CD4-positive, alpha-beta T cell treated with Interleukin-15 for 4 hours (primary cell): ENCODE measurements at regions not wholly inside any gene's neighbourhood (a gene's known extent, or its start where the extent isn't known, plus 50 kb on each side); places are given as distances from the start of the nearest gene placed in this dataset.

ENCODE experiments used
- DNase-seq: peaks from one replicate; pipeline ENCODE4 v3.0.0-alpha.2; 2020; ENCODE audit warnings: low spot score

GRCh38 chr7:46233585-46234329 is 312.7 kb upstream of the IGFBP3 start:
- no peak for DNase-seq

DNA sequence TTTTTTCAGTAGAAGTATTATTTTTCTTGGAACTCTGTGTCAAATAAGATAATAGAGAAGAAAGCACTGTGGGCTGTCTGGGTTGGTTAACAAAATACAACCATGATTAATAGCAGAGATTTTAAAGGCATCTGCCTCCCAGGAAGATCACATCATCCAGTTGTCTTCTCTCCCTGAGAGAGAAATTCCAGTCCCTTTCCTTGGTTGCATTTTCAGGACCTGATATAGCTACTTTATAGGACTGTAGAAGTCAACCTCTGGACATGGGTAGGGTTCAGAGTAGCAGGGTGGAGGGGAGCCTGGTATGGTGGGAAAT is 309.9 kb upstream of the IGFBP3 start:
- no peak for DNase-seq

DNA sequence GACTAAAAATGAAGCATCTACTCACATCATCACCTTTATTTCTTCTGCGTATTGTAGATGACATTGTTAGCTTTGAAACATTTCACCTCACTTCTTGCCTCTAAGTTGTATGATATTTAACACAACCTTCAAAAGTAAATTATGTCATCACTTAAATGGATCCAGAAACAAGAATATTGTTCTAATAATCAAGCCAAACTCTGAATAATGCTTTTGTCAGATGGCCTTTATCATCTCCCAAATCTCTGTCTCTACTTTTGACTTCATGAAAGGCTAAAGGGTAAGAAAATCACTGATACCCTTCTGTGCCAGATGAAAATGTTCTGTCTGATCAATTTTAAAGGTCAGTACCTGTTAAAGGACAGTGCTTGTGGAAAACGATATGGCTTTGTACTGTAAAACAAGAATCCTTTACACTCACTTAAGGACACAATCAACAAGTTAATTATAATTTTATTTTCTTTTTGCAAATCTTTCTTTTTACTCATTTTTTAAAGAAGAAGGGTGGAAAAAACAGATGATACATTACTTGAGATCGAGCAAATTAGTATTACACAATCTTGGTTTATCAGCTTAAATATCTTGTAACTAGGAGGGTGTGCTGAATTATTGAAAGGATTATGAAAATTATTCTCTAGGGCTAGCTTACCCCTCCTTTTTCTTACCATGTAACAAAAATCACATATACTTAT is 309.4 kb upstream of the IGFBP3 start:
- DNase-seq, result no peak

DNA sequence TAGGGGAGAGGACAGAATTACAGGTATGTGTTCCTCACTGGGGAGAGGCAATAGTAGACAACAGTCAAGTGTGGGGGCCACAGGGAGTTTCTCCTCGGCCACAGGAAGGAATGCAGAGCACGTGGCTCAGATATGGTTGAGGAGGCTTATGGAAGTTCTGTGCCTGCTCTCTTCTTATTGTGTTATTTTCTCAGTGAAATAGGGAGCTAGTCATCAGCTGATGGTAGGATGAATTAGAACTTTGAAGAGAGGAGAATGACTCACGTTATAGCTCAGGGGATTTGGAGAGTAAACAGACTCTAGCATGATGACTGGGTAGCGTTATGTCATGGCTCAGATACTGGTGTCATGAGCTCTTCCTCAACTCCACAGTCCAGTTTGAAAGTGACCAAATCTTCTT is 308.3 kb upstream of the IGFBP3 start:
- DNase-seq, result no peak

DNA sequence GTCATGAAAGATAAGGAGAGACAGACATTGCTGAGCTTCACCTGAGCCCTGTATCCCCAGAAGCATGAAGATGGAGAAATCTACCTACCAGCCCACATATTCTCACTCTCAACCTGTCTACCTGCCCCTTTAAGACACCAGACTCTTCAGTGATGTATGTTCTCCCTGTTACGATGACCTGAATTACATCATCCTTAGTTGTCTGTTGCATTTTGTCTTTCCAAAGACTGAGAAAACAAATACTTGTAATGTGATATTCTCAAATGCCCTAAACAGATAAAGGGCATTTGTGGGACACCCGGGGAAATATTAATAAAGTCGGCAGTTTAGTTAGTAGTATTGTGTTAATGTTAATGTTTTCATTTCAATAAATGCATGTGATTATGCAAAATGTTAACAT is 305.8 kb upstream of the IGFBP3 start:
- DNase-seq, result no peak

GRCh38 chr7:46224363-46224762 is 303.3 kb upstream of the IGFBP3 start:
- DNase-seq, result no peak

- DNase-seq, result no peak
Observed at GRCh38 chr7:46220066-46220630, 299.1 kb upstream of the IGFBP3 start.

- no peak for DNase-seq
Observed at GRCh38 chr7:46218461-46219200, 297.6 kb upstream of the IGFBP3 start.

- DNase-seq, result no peak
Observed at GRCh38 chr7:46215987-46216567, 295.0 kb upstream of the IGFBP3 start.

DNA sequence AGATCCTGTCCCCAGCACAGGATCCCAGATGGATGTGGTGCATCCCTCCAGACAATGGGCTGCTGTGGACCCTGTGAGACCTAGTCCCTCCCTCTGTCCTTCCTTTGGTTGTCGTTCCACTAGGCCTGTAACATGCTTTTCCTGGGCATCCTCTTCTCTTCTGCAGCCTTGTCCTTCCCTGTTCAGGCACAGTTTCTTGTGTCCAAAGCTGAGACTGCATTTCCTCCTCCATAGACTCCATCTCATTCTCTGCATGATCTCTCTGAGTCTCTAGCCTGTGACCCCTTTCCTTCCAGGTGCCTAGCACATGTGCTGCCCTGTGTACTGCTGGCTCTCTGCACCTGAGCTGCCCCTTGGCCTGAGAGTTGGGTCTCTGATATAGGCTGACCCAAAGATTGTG is 293.5 kb upstream of the IGFBP3 start:
- no peak for DNase-seq

DNA sequence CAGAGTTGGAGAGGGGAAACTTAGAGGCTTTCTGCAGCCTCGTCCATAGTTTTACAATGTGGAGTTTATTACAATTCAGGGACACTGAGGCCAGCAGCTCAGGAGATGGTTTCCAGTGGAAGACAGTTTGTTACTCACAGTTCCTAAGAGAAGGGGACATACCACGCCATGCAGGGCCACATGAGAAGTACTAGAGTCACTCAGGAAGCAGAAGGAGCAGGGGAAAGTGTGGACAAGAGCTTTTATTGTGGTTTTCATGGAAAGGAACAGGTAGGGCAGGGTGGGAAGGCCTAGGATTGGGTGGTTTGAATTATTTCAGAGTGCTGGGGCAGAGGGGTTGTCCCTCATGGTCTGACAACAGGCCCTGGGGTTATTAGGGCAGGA is 292.1 kb upstream of the IGFBP3 start:
- no peak for DNase-seq

DNA sequence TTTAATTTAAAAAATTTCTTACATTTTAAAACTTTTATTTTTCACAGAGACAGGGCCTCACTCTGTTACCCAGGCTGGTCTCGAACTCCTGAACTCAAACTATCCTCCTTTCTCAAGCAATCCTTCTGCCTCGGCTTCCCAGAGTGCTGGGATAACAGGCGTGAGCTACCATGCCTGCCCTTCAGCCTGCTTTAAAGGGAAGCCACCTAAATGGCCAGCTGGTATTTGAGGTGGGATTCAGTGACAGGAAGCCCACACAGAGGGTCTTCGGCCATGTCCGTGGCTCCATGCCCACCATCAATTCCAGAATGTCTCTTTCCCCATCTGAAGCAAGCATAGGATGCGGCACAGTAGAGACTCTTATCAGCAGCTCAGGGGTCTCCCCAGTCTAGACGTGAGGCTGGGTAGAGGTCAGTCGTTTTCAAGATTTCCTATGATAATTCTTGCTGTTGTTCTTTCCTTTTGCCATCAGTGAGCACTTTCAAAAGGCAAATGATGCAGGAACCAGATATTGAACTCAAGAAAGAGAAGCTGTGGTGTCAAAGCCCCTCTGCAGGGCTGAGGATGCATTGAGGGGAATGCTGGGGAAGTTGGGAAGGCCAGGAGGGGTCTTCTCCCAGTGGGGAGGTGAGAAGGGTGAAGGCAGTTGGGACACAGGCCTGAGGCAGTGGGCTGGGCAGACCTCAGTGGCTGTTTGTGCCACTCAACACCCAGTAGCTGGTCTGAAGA is 291.5 kb upstream of the IGFBP3 start:
- no peak for DNase-seq

- DNase-seq, result no peak
Observed at GRCh38 chr7:46210467-46210866, 289.4 kb upstream of the IGFBP3 start.

GRCh38 chr7:46209611-46210388 is 288.7 kb upstream of the IGFBP3 start:
- DNase-seq, result no peak

DNA sequence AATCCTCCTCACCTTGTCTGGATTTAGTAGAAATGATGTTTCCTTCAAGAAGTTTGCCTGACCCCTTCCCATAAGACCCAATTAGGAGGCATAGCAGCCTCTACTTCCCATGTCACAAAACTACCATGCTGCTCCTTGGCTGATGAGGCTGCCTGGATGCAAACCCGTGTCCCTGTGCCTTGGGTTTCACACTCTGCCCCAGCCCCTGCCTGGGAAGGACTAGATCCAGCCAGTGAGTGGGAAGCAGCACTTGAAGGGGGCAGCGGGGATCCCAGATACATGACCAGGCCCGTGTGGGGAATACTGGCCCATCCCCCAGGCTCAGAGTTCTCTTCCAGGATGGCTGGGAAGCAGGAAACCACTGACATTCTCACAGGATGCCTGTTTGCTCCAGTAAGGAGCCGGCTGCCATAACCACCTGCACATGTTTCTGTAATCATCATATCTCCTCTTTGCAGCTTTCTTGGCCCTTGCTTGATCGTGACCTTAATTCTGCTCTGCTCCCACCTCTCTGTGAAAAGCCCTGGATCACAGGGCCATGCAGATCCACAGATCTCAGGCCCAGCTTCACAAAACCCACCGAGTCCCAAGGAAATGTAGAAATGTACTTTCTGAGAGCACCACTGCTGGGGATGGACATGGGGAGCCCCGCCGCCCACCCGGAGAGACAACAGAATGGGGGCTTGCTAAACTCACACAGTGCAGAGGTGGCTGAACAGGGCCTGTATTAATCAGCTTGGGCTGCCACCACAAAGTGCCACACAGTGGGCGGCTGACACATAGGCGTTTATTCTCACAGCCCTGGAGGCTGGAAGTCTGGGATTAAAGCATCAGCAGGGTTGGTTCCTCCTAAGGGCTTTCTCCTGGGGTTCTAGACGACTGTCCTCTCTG is 287.8 kb upstream of the IGFBP3 start:
- DNase-seq, result no peak

DNA sequence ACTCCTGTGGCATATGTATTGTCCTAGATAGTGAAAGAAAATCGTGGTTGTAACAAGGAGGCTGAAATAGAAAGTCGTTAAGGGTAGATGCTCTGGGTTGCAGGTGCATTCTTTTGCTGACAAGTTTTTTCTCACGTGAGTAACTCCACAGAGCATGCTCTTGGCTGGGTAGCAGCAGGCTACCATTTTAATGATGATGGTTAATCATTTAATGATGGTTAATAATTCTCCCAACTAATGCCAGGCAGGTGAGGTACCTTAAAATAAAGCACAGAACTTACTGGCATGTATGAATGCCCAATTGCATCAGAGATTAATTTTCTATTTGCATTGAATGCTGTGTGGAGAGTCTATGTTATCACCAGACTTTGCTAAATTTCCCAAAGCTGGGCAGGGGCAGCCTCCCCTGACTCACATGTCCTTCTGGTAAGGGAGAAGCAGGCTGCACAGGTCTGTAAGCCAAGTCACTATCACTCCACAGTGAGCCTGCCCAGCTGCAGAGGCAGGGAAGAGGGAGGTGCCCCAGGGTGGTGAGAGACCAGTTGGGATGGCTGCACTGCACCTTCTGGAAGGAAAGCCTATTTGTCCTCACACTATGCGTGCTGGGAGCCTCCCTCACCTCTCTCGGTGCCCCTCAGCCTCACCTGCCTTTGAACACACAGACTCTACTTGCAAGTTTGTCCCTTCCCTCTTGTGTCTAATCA is 287.0 kb upstream of the IGFBP3 start:
- DNase-seq, result no peak

GRCh38 chr7:46206476-46207060 is 285.5 kb upstream of the IGFBP3 start:
- DNase-seq, result no peak

DNA sequence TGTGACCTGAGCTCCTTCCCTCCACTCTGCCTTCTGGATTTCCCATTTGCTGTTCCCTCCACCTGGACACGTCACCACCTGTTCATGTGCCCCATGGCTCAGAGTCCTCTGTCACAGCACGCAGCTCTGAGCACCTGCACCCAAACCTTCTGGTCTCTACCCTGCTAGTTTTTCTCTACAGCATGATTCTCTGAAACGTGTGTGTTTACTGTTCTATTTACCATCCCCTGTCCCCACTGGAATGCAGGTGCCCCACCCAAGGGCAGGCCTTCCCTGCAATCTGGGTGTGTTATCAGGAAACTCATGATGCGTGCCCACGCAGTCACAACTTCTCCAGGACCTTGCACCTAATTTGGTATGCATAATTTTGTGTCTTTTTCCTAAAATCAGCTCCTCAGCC is 284.4 kb upstream of the IGFBP3 start:
- DNase-seq, result no peak

GRCh38 chr7:46203926-46204325 is 282.9 kb upstream of the IGFBP3 start:
- no peak for DNase-seq
